ENCODE measurements at regions not wholly inside any gene's neighbourhood (a gene's known extent, or its start where the extent isn't known, plus 50 kb on each side); places are given as distances from the start of the nearest gene placed in this dataset.

DNA sequence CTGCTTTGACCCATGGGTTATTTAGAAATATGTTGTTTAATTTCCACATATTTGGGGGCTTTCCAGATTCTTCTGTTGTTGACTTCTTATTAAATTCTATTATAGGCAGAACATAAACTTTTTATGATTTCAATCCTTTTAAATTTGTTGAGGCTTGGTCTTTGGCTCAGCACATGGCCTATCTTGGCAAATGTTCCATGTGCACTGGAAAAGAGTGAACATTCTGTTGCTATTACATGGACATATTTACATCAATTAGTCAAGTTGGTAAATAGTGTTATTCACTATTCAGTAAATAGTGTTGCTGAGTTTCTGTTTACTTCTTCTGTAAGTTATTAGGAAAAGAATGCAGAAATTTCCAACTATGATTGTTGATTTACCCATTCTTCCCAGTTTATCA, 75.4 kb downstream of the ETS2 start:
- no peak for DNase-seq (ENCODE audit: low spot score)
- TF ChIP-seq, protein P1, sequence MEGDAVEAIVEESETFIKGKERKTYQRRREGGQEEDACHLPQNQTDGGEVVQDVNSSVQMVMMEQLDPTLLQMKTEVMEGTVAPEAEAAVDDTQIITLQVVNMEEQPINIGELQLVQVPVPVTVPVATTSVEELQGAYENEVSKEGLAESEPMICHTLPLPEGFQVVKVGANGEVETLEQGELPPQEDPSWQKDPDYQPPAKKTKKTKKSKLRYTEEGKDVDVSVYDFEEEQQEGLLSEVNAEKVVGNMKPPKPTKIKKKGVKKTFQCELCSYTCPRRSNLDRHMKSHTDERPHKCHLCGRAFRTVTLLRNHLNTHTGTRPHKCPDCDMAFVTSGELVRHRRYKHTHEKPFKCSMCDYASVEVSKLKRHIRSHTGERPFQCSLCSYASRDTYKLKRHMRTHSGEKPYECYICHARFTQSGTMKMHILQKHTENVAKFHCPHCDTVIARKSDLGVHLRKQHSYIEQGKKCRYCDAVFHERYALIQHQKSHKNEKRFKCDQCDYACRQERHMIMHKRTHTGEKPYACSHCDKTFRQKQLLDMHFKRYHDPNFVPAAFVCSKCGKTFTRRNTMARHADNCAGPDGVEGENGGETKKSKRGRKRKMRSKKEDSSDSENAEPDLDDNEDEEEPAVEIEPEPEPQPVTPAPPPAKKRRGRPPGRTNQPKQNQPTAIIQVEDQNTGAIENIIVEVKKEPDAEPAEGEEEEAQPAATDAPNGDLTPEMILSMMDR (IDR thresholded peaks at IDR 0.05; ENCODE audit: extremely low read depth, missing control alignments): no peak

DNA sequence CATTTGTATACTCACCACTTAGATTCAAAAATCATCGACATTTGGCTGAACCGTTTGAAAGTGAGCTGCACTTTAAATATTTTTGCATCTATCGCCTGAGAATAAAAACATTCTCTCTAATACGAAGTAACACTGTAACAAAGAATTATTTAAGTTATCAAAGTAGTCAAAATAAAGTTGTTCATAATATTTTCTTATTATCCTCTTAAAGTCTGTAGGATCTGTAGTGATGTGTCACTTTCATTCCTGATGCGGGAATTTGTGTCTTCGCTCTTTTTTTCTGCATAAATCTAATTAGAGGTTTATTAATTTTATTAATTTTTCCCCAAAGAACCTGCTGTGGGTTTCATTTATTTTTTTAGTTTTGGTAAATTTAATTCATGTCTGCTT, 74.8 kb downstream of the ETS2 start:
- DNase-seq (ENCODE audit: low spot score): no peak
- TF ChIP-seq, protein P1 (IDR thresholded peaks at IDR 0.05; ENCODE audit: extremely low read depth, missing control alignments): no peak

DNA sequence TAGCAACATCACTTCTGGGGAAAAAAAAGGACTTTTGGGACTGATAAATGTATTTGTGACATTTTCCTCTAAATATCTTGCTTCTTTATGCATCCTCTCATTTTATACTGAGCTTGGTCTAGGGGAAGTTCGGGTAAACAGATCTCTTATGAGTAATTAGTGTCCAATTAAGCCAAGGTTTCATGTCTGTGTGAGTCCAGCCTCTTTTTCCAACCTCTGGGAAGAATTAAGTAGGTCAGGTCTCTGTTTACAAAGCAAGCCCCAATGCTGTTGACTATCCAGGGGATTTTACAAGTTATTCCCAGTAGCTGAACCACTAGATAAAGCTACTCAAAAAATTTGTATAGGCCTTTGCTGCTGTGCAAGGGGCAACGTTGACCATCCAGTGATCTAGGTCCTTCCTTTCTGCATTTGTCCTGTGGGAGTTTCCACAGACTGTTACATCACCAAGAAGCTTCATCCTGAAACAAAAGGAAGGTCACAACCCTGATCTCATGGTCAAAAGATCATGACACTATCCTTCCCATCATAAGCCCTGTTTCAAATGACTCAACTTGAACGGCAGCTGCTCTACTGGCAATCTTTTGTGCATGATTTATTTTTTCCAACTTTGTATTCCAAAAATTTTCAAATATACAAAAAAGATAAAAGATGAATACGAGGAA, 74.3 kb downstream of the ETS2 start:
- DNase-seq (ENCODE audit: low spot score): no peak
- TF ChIP-seq, protein P1 (IDR thresholded peaks at IDR 0.05; ENCODE audit: extremely low read depth, missing control alignments): no peak

DNA sequence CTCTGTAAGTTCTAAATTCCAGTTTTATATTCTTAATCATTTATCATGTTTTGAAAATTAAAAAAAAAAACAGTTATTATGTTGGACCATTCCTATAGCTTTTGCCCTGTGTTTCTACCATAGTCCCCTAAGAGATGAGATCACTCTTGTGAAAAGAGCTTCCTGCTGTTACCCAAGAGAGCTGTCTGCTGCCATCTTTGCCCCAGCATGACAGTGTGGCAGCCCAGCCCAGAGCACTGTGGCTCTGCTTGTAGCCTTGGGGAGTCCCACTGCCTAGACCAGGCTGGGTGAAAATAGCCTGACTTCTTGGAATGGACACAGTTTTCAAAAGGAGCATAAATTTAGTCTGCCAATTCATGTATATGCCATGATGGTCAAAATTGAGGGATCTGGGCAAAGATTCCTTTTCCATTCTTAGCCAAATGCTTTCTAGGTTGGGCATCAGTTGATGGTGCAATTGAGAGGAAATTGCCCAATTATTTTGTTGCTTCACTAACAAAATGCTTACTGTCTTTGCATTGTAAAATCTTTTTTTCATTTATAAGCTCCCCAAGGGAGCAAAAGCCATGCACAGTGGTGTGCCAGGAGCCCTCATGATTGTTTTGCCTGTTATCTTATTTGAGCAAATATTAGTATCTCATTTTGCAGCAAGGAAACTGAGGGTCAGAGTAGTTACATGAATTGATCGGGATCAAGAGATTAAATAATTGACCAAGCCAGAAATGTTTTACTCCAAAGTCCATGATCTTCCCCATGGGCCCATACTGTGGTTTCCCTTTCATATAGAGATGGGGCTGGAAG, 72.8 kb downstream of the ETS2 start:
- no peak for DNase-seq (ENCODE audit: low spot score)
- TF ChIP-seq, protein P1 (IDR thresholded peaks at IDR 0.05; ENCODE audit: extremely low read depth, missing control alignments): no peak

DNA sequence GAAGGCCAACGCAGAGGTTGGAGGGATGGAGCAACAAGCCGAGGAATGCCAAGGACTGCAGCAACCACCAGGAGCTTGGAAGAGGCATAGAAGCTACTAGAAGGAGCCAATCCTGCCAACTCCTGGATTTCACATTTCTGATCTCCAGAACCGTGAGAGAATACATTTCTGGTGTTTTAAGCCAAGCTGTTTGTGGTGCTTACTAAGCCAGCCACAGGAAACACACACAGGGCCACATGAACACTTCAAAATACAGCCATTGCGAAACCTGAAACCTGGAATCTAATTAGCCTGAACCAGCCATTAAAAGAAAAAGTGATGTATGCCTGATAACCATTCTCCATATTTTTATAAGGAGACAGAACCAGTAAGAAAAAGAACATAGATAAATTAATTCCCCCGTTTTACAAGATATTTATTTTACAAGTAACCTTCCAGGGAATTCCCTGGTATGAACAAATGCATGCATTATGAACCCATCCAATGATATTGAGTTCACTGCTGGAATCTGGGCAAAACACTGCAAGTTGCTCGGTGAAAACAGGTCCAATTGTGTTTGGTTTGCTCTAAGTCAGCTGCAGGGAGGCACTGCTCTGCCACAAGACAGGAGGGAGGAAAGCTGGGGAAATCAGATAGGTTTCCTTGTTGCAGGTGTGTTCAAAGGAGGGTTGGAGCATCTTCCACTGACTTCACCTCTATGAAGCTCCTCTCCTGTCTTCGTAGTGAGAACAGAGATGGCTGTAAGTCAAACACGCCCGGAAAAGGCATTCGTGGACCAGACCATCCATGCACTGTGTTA, 70.2 kb downstream of the ETS2 start:
- DNase-seq (ENCODE audit: low spot score): no peak
- TF ChIP-seq, protein P1 (IDR thresholded peaks at IDR 0.05; ENCODE audit: extremely low read depth, missing control alignments): no peak
